Lung microvascular endothelial cell (primary cell): ENCODE measurements at regions not wholly inside any gene's neighbourhood (a gene's known extent, or its start where the extent isn't known, plus 50 kb on each side); places are given as distances from the start of the nearest gene placed in this dataset.

Experiments used
- DNase-seq, 2 donors: peaks; one replicate each; pipeline versions ENCODE4 v3.0.0 to v3.0.0-alpha.2; 2010; ENCODE audit warnings: low read depth in 2 of 2

DNA sequence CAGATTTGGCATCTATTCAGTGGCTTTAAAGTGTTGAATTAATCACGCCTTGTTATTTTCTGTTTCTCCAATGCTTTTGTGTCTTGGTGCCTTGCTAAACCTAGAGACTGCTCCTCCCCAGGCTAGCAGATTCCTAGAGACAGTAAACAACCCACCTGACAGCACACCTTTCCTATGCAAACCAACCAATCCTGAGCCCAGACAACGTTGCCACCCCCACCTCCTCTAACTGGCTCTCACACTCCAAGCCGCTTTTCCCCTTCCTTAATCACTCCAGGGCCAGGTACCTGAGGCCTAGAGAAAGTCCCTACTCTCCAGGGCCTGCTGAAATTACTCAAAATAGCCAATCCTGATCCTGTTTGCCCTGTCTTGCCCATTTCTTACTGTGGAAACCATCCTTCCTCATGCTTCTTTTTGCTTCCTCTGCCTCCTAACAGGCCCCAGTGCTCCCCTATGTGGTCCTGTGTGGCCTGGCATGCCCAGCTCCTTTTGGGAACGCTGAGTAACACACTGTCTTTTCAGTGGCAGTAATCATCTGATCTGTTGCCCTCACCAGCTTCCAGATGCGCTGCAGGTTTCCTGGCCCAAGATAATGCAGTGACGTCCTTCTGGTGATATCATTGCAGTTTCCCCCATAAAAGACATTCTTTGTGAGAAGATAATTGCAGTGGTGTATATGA, 53.4 kb downstream of the GAS1 start:
- no peak for DNase-seq

DNA sequence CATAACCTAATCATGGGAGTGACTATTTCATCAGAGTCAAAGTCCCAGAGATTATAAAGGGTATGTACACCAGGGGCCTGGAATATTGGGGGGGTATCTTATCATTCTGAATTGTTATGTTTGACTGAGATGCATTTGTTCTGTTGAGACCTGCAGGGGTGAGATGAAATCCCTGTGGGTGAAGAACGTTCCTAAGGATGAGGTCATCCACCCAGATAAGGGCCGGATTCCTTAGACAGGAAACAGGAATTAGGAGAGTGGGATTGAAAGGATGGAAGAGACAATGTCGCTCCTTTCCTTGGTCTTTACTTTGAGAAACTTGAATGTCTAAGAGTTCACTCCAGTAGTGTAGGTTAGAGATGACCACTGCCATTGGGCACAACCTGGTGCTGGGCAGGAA, 54.7 kb downstream of the GAS1 start:
- DNase-seq, result no peak

GRCh38 chr9:86891886-86892437, 55.3 kb downstream of the GAS1 start:
- no peak for DNase-seq

GRCh38 chr9:86891091-86891490, 56.2 kb downstream of the GAS1 start:
- DNase-seq, result no peak

DNA sequence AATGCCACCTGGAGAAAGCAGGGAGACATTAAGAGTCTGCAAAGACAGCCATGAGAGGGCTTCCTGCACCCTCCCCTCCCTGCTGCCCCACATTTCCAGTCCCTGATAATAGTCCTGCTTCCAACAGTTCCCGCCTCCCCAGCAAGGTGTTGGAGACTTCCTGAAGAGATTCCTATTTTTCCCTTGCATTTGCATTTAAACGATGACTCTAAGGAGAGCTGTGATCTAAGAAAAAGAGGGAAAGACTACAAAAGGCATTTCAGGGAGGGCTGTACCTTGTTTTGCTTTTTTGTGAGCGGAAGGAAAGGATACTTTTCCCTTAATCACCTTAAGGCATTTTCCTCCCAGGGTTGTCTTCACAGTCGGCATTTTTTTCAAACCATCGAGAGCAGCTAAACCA, 62.1 kb downstream of the GAS1 start:
- no peak for DNase-seq

DNA sequence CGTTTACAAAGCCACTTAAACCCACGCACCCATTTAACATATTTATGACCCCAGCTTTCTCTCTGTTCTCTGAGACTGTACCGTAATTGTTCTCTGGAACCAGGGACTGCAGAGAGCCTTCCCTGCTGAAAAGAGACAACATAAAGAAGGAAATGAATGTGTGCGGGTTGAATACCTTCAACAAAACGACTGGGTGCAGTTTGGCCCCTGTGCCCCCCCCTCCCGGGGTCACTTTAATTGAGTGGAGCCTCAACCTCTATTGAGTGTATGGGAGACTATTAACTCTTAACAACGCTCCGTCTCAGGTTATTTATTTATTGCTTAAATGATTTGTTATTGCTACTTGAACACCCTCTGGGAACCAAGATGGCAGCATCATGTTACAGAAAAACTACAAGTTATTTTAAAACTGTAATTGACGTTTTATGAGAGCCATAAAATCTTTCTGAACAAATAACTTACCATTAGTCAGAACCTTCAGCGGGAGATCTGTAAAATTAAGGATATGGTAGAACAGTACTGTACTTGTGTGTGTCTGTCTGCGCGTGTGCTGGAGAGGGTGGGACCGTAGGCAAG, 70.6 kb downstream of the GAS1 start:
- no peak for DNase-seq

DNA sequence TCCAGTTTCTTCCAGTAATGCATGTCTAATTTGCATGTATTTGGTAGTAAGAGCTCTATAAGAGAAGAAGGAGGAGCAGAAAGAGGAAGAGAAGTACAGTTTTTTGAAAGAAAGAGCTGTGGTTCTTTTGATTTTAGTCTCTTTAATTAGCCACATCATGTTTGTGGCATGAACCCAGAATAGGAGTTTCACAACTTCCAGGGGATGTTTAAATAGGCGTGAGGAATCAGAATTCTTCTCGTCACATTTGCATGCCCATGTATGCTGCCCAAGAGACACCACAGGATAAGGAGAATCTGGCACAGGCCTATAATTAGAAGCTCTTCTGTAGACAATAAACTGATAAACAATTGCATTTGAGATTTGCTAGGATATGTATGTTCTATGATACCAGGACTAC, 78.7 kb downstream of the GAS1 start:
- DNase-seq, result no peak

DNA sequence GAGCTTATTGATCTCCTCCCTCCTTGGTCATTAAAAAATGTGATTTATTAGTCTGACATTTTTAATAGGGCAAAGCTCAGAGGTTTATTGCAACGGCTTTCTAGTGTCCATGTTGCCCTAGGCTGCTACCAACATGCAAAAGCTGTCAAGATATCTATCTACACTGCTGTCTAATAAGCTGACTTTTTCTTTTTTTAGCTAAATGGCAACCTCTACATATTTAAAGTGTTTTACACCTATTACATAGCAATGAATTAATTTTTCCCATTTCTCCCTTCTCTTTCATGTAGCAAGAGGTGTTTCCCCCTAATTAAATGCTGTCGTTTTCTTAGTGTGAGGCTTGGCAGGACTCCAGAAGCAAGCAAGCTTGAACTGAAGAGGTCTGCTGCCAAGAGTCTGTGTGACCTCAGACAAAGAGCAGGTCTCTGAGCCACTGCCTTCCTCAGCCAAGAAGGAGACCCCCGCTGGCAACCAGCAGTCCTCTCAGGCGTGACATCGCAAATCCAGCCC, 79.4 kb downstream of the GAS1 start:
- DNase-seq, result no peak

GRCh38 chr9:86865952-86866351, 81.4 kb downstream of the GAS1 start:
- no peak for DNase-seq

DNA sequence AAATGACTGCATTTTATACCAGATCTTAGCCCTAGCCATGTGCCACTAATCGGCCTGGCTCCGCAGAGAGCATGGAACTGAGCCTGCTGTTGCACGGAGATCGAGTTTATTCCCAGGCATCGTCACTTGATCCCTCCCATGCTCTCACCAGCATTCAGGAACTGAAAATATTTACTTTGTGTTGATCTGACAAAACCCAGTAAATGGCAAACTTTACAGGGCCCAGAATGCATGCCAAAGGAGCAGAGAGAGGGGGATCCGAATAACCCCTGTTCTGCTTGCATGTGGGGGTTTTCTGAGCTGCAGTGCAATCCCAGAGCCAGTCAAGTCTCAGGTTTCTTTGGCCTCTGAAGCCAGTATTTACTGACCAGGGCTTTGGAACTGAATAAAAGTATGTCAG, 87.3 kb downstream of the GAS1 start:
- no peak for DNase-seq

- no peak for DNase-seq
Measured at GRCh38 chr9:86859056-86859455, 88.2 kb downstream of the GAS1 start.

DNA sequence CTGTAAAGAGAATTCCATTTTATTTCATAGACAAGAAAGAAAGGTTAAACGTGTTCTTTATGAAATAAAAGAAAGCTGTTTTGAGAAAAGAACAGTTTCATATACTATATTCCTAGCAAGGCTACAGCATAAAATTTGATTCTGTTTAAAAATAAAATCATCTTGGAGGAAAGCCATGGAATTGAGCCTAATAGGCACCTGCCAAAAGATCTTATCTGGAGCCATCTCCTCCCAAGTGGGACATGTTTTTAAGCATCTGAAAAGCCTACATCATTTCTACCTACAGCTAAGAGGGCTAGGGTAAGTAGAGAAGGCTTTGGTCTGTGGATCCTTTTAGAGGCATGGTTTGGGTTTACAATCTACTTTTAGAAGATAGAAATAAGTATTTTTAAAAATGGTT, 89.3 kb downstream of the GAS1 start:
- DNase-seq, result no peak

DNA sequence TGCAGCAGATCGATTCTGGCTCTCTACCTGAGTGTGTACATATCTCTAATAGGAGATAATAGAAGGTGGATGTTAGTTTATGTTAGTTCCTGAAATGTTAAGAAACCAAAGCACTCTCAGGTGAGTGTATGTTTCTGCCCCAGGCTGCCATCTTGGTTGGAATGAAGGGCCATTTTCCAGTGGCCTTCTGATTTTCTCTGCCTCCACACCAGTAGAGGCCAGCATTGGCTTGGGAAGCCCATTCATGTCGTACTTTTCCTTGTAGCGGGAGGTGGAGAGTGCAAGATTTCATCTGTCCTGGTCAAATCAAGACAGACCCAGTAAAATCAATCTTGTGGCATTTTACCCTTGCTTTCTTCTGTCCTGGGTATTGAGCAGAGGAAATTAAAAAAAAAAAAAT, 91.0 kb downstream of the GAS1 start:
- DNase-seq, result no peak

GRCh38 chr9:86854898-86855523, 92.3 kb downstream of the GAS1 start:
- no peak for DNase-seq

DNA sequence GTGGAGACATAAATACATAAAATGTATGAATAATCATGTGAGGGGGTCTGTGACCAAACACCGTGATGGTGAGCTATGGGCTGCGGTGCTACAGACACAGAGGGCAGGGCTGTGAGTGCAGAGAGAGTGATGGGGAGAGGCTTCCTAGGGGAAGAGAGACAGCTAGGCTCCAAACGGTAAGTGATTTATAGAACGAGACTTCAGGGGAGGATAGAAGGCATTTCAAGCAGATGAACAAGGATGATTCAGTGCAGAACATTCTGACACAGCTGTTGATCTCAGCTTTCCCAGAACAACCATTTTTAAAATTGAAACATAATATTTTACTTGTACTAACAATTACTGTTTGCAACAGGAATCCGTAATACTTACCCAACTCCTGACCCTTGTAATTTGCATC, 100.7 kb downstream of the GAS1 start:
- DNase-seq, result no peak

DNA sequence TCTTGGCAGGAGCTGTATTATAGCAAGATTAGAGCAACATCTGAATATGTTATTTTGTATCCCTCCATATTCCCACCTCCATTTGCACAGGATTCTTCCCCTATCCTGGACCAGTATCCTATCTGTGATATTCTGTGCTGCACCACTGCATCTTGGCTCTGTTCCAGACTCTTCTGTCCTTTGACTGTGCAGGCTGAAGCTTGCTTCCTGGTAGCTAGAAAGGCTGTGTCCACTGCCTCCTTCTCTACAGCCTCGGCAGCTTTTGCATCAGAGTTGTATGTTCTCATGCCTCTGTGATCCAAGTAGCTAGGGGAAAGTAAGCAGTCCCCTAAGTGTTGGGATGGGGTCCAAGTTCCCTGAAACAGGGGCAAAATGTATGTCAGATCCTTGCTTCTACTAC, 104.1 kb downstream of the GAS1 start:
- no peak for DNase-seq

DNA sequence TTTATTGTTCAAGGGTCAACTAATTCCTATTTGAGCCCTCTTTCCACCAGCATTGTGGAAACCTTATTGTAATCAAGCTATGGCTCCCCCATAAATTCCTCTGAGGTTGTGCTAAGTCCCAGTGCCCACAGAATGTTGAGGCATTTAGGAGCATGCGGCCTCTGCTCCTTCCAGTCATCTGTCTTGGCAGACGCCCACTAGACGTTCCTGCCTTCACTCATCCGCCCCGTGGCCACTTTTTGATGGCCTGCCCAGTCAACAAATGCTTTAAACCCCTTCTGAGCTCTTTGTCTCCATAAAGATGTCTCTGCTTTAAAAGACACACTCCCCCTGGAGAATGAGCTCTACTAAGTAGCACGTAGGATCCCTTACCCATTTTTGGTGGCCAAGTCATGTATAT, 104.7 kb downstream of the GAS1 start:
- DNase-seq, result no peak

DNA sequence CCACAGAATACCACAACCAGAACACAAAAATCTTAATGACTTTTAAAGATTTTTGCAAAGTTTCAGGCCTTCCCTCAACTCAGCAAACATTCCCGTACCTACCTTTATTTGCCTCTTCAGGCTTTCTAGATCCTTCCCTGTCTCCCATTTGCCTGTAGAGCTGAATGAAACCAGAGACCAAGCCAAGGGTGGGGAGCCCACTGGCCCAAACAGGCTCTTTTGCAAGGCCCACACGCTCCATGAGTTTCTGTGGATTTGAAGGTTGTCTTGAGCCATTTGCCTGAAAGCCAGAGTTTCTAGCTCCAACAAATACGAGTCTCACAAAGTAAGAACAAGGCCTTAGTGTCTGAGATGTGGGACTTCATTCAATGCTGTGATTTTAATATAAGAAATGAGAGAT, 107.8 kb downstream of the GAS1 start:
- no peak for DNase-seq

- no peak for DNase-seq
Measured at GRCh38 chr9:86838519-86839497, 108.5 kb downstream of the GAS1 start.

DNA sequence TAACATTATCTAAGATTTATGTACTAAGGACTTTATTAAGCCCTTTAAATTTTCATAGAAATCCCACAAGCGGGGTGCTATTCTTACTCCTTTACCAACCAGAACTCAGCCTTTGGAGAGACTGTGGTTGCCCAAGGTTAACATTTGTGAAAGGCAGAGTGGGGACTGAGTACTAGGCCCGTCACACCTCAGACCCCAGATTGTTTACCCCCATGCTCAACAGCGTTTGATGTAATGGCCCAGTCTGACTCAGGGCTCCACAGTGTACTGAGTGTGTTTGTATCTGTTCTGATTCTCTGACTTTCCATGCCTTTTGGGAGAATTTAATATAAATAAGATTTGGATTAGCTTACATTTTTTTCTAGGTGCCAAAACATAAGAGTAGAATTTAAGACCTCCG, 110.0 kb downstream of the GAS1 start:
- no peak for DNase-seq

GRCh38 chr9:86836797-86837196, 110.5 kb downstream of the GAS1 start:
- no peak for DNase-seq

DNA sequence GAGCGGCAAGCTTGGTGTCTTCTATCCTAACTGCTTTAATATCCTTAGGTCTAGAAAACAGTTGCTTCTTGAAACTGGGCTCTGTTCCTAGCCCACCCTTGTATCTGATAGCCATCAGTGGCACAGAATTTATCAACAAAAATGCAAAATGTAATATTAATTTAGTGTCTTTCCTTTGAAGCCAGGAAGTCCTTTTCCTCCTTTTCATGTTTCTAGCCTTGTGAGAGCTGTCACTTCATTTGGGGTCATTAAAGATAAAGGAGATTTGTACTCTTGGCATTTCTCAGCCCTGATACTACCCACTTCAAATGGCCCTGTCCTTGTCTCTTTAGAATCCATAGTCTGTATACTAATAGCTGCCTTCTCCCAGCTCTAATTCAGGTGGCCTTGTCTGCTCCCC, 111.0 kb downstream of the GAS1 start:
- no peak for DNase-seq
